Ecto neural progenitor cell (in vitro differentiated cells): ENCODE measurements at regions not wholly inside any gene's neighbourhood (a gene's known extent, or its start where the extent isn't known, plus 50 kb on each side); places are given as distances from the start of the nearest gene placed in this dataset.
"Not testable (repeated sequence)": the region's sequence is repeated elsewhere in the genome, so short reads cannot be mapped to it uniquely, and the experiment has no call there.

Source experiments
- DNase-seq: peaks from one replicate; pipeline ENCODE4 v3.0.0-alpha.2; 2018; ENCODE audit warnings: low spot score

DNA sequence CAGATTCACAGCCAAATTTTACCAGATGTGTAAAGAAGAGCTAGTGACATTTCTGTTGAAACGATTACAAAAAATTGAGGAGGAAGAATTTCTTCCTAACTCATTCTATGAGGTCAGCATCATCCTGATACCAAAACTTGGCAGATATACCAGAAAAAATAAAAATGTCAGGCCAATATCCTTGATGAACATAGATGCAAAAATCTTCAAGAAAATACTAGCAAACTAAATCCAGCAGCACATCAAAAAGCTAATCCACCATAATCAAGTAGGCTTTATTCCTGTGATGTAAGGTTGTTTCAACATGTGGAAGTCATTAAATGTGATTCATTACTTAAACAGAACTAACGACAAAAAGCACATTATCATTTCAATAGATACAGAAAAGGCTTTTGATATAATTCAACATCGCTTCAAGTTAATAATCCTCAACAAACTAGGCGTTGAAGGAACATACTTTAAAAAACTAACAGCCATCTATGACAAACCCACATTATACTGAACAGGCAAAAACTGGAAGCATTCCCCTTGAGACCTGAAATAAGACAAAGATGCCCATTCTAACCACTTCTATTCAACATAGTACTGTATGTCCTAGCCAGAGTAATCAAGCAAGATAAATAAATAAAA, 807.7 kb upstream of the ZWINT start:
- no peak for DNase-seq

DNA sequence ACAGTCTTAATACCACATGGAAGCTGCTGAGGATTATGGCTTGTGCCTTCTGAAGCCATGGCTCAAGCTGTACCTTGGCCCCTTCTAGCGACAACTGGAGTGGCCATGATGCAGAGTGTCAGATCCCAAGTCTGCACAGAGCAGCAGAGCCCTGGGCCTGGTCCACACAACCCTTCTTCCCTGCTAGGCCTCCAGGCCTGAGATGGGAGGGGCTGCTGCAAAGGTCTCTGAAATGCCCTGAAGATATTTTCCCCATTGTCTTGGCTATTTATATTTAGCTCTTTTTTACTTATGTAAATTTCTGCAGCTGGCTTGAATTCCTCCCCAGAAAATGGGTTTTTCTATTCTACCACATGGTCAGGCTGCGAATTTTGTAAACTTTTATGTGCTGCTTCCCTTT, 804.6 kb upstream of the ZWINT start:
- DNase-seq: no peak

DNA sequence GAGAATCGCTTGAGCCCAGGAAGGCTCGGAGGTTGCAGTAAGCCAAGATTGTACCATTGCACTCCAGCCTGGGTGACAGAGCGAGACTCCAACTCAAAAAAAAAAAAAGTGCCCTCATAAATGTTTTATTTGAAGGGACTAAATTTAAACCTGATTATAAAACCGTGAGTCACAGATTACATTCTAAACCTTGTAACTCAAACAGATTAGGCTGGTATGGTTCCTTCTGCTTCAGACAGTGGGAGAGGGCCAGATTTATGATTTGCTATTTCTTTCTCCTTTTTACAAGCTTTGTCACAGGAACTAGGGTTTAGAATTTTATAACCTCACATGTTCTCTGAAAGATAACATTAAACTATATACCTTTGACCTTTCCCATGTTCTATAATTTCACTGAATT, 801.2 kb upstream of the ZWINT start:
- DNase-seq: no peak

DNA sequence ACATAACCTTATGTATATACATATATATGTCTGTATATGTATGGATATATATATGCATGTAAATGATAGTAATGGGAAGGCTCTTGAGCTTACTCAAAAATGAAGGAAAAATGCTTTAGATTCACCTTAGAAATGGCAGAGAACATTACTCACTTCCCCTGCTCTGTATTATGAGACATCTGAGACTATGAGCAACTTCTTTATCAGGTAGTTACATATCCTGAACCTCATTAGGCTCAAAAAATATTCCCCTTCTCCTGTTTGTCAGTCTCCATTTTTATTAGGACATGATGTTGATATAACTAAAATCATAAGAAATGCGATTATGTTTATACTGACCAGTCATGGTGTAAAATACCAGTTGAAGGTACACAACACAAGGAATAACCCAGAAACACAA, 800.1 kb upstream of the ZWINT start:
- DNase-seq: no peak

DNA sequence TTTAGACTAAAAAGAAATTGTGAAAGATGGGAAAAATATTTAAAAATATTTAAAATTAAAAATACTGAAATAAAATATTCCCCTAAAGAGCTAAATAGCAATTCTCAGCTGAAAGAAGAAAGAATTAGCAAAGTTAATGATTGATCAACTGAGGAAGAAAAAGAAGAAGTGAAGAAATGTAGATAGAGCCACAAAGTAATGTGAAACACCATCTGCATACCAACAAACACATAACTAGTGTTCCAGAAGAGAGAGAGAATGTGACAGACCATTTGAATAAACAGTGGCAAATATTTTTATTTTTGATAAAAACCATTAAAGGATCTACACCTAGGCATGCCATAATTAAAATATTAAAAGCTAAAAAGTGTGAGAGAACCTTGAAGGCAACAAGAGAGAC, 784.5 kb upstream of the ZWINT start:
- no peak for DNase-seq

DNA sequence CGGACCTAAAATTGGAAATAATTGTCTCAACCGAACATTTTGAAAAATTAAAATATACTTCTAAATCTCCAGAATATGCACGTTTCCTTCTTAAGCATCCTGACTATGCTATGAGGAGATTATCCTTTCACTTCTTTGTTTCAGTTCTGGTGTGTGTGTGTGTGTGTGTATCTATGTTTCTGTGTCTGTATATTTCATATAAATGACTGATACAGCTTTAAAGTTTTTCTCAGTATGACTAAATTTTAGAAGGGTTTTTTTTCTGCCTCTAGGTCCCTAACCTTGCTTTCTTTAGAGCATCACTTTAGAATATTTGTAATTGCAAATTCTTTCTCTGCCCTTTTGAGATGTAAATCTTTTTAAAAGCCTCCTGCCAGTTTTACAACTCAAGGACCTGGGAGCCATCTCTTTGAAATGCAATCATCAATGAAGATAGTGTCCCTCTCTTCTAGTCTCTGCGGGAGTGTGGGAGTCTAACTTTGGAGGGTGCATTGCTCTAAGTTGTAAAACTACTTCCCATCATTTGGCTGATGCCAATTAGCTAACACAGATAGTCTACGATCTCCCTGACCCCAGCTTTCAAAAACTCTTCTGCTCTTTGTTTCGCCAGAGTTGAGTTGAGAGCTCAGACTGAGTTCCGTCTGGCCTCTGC, 782.0 kb upstream of the ZWINT start:
- DNase-seq: no peak

DNA sequence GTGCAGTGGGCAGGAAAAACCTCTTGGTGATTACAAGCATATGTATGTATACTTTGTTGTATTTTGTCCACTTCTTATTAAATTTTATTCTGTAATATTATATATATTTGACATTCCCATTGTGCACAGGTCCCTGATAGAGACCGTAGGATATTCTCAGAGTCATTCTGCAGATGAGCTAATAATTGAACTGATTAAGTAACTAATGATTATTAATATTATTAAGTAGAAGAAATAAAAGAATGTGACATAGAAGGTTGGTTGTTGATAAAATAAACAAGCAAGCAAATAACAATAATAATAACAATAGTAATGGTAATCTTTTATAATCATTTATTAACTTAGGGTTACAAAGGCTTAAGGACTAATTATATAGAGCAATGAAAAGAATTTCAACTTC, 780.6 kb upstream of the ZWINT start:
- DNase-seq: no peak

DNA sequence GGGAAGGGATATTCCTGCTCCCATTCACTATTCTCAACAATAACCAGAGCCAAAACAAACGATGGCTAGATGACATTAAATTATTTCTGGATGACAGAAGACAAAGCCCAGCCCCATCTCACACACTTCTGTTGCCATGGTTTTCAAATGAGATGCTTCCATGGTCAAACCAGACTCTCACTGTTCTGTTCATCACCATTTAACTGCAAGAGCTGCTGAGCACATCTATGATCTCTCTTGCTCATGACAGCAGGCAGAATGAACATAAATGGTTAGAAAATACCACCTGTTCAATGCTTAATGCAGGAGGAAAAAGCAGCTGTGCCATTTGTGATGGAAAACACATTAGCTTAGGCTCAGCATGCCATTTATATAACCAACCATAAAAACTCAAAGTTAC, 758.6 kb upstream of the ZWINT start:
- DNase-seq: no peak

DNA sequence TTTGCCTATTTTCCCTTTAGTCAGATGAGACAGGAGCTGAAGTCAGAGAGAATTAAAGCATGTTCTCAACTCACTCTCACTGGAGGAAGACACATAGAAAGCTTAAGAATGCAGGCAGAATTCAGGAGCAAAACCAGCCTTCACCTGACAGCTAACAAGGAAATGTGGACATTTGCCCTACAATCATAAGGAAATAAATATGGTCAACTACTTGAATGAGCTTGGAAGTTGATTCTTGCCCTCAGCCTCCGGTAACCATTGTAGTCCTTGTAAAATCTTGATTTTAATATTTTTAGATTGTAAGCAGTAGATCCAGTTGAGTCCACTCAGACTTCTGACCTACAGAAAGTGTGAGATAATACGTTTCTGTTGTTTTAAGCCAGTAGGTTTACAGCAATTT, 752.5 kb upstream of the ZWINT start:
- no peak for DNase-seq

DNA sequence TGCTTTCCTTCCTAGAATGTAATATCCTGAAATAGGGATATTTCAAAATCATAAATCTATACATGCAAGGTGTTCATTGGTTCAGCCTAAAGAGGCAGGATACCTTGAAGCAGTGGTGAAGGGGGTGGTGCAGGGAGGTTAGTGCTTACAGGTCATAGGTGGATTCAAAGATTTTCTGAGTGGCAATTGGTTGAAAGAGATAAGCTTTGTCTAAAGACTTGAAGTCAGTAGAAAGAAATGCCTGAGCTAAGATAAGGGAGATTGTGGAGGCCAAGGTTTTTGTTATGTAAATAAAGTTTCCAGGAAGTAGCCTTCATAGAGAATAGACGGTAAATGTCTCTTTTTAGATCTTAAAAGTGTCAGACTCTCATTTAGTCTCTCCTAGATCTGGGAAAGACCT, 741.2 kb upstream of the ZWINT start:
- no peak for DNase-seq

DNA sequence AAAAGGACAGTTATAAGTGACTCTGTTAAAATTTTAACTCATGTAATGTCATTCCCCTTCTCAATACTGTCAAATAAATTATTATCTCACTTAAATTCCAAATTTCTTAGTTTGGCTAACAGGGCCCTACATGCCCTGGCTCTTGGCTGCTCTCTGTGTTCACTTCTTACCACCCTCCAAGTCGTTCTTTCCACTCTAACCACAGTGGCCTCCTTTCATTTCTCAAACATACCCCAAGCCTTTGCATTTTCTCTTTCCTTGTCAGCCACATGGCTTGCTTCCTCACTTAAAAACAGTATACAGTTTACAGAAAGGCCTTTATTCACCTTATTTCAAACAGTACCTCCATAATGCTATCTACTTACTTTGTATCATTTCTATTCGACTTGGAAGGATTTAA, 737.1 kb upstream of the ZWINT start:
- DNase-seq: no peak

DNA sequence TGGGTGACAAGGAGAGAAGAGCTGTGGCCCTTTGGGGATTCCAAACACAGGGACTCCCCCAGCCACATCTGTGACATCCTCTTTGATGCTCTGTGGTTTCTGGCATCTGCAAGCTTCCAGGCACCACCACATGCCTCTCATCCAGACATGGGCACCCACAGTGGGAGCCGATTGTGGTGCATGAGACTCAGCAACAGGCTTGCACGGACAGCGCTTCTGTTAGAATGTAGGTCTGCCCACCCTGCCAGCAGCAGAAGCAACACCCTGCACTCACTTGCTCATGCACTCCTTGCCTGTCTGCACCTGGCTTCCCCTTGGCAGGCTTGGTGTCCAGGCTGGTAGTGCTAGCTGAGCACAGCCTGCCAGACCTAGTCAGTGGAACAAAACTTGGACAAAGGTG, 735.0 kb upstream of the ZWINT start:
- no peak for DNase-seq

DNA sequence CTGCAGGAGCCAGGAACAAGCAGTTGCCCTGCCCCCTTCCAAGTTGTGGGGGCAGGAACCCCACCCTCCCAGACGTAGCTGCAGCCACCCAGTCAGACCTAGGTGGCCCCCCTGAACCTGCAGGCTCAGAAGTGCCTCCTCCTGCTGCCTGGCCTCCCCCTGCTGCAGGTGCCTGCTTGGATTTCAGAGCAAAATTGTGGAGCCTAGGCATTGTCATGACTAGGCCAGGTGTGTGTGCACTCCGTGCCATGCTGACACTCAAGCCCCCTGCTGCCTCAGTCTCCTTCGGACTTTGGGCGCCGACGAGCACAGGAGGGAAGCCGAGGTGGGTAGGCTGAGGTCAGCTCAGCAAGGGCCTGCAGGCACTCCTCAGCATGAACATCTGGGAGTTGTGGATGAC, 733.9 kb upstream of the ZWINT start:
- DNase-seq: no peak

DNA sequence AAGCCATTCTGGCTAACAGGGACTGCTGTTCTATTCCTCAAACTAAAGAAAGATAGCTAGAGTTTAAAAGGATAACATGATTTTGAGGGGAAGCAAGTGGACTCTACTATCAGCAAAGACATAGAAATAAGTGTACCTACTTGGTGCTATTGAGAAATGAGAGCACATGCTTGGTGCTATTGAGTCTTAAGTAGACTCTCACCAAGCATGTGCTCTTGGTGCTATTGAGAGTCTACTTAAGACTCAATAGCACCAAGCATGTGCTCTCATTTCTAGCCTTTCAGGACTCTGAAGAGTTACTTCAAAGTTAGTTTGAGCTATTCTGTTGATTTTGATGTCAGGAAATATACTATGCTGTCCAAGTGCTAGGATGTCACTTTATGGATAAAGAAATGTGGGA, 733.0 kb upstream of the ZWINT start:
- no peak for DNase-seq

DNA sequence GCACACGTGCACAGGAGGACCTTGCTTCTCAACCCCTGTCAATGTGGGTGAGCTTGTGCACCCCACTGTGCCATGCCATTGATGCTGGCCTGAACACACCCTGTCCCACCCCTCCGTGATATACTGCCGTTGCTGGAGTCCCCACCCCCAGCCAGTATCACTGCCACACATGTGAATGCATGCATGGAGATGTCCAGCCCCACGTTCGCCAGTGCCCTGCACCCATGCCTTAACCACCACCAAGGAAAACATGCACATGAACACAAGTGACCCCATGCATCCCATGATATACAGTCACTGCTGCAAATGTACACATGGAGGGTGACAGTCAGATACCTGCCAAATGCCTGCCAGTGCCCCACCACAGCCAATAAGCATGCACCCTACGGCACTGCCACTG, 692.5 kb upstream of the ZWINT start:
- DNase-seq: no peak

DNA sequence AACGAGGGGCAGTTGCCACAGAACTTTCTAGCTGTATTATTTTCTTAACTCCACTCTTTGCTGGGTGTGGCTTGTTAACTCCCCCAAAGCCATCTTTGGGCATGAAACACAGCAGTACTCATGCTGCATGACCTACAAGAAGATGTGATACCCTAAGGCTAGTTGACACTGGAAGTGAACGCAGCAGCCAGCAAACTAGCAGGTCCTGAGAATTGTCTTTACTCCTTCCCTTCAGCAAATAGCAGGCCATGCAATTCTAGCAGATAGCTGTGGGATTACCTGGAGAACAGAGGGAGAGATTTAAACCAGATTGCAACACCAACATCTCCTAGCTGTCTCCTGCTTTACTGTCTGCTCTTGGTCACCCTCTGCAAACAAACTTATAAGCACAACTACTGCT, 688.0 kb upstream of the ZWINT start:
- peak; percentile 38 for DNase-seq

DNA sequence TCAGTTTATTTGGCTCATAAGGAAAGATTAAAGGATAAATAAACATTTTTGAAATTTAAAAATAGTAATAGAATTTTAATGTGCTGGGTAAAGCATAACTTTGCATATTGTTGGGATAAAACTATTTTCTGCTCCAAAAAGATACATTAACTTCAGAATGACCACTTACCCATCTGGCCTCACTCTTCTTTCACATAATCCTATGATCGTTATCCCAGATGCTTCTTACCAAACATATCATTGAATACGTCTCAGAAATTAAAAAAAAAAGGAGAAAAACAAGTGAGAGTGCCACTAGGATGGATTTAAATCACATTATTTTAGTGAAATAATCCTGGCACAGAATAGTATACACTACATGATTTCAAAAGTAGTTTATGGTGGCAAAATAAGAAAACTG, 677.5 kb upstream of the ZWINT start:
- no peak for DNase-seq

DNA sequence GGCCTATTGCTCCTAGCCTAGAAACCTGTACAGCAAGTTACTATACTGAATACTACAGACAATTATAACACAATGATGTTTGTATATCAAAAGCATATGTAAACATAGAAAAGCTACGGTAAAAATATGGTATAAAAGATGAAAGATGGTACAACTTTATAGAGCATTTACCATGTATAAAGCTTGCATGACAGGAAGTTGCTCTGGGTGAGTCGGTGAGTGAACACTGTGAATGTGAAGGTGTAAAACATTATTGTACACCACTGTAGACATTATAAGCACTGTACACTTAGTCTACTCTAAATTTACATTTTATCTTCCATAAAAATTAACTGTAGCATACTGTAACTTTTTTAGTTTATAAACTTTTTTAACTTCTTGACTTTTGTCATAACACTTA, 674.3 kb upstream of the ZWINT start:
- DNase-seq: no peak

DNA sequence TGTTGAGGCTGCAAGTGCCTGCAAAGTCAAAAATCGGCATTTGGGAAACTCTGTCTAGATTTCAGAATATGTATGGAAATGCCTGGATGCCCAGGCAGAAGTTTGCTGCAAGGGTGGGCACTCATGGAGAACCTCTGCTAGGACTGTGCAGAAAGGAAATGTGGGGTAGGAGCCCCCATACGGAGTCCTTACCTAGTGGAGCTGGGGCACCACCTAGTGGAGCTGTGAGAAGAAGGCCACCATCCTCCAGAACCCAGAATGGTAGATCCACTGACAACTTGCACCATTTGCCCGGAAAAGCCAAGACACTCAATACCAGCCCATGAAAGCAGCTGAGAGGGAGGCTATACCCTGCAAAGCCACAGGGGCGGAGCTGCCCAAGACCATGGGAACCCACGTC, 671.2 kb upstream of the ZWINT start:
- not testable (repeated sequence) for DNase-seq

DNA sequence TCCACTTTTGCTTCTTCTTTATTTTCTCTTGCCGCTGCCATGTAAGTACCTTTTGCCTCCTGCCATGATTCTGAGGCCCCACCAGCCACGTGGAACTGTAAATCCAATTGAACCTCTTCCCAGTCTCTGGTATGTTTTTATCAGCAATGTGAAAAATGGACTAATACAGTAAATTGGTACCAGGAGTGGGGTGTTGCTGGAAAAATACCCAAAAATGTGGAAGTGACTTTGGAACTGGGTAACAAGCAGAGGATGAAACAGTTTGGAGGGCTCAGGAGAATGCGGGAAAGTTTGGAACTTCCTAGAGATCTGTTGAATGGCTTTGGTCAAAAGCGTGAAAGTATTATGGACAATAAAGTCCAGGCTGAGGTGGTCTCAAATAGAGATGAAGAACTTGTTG, 670.3 kb upstream of the ZWINT start:
- no peak for DNase-seq

DNA sequence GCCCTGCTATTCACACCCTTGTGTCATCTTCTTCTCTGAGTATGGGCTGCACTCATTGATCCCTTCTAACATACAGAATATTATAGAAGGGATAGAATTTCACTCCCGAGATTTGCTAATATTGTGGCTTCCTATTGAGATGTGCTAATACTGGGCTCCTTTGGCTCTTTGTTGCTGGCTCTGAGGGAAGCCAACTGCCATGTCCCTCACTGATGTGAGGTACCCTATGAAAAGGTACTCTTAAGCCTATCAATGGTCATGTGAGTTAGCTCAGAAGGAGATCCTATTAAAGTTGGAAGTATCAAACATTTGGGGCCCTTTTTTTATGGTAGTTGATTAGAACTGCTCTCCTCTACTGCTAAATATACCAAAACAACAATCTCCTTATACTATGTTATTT, 665.2 kb upstream of the ZWINT start:
- no peak for DNase-seq

DNA sequence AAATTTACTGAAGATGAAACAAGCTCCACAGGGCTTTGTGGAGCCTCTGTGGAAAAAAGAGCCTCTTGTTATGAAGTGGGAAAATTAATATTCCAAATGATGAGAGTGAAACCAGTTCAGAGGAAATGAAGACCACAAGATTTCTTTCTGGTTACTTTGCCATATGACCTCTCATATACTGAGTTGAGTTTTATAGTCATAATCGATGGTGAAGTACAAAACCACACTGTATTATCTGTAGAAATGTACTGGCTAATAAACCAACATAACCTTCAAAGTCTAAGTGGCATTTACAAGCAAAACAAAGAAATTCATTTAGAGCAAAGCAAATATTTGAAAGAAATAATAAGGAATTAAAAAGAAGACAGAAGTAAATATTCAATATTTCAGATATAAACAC, 662.6 kb upstream of the ZWINT start:
- DNase-seq: no peak

DNA sequence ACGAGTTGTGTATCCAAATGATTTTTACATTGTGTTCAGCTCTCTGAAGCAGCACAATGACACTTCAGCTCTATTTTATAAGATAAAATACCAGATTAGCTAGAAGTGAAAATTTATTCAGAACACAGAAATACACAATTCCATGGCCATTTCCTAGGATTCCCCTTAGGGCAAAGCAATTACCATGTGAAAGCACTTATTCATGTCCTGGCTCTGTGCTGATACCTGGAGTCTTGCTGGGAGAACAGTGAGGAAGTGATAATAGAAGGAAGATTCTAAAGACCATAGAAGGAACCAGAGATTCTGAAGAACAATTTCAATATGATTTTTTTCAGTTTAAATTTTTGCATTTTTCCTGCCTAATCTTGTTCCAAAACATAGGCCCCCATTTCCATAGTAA, 657.4 kb upstream of the ZWINT start:
- no peak for DNase-seq

DNA sequence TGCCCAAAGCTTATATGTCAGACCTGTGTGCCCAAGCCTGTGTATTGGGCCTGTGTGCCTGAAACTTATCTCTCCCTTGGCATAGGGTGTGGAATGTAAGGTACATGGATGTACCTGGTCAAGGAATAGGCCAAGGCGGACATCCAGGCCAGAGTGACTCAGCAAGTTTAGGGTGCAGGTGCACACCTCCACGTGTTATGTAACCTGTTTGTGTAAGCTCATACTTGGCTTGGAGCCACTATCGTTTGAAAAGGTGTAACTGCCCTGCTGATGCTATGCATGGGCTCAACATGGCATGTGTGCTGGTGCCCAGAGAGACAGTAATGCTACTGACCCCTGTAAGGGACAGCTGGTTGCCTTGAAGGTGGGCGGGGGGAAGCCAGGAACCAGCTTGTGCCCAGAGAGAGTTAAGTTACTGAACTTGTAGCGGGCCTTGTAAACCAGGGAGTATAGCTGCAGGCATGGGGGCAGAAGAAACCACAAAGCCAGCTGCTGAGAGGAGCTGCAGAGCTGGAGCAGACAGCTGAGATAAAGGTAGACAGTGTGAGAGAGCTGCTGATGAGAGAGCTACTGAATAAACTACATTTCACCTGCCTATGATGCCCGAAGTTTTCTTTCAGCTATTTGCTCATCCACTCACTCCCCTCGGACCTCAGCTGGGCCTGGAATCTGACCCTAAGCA, 656.4 kb upstream of the ZWINT start:
- DNase-seq: no peak
